ENCODE measurements at regions not wholly inside any gene's neighbourhood (a gene's known extent, or its start where the extent isn't known, plus 50 kb on each side); places are given as distances from the start of the nearest gene placed in this dataset.

GRCh38 chr20:16951876-16952275 is 203.7 kb downstream of the OTOR start:
- no peak for DNase-seq

DNA sequence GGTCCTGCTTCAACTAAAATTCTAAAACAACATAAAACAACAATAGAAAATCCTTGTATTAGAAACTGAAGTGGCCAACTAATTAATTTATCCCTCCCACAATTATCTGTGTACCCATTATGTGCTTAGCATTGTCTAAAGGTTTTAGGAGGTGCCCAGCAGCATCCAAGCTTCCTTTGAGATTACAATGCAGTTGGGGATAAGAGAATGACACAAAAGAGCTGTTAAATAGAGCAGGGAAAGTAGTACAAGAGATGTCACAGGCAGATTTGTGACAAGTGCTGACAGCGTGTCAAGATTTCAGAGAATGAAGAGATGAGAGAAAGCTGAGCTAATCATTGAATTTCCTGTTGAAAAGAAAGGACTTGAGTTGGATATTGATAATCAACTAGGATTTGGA is 204.8 kb downstream of the OTOR start:
- DNase-seq = no peak

DNA sequence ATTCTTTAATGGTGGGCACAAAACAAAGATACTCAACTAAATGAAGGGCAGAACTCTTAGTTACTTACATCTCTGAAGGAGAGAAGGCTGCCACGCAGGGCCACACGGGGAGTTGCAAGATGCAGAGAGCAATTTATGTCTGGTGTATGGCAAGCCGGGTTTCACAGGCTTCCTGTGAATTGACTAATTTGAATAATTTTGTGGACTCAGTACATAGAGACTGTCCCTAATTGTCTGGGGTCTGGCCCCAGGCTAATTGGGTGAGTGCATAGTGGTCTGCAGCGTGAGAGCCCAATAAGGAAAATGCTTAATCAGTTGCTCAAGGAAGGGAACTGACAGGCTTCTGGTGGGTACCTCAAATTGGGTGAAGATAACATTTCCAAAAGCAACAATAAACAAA is 205.7 kb downstream of the OTOR start:
- no peak for DNase-seq

DNA sequence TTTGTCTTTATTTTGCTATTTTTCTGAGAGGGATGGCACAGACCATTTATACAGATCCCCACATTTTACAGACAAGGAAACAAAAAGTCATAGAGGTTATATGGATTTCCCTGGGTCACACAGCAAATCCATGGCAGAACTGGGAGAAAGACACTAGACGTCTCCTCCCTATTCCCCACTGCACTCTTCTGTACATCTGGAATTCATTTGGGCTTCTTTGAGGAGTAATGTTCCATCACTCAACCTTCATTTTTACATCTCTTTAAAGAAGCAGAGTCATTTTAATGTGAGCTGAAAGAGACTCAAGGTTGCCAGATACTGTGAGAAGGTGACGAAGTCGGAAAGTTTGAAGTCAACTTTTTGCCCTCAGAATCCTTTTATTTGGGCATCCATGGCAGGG is 207.3 kb downstream of the OTOR start:
- no peak for DNase-seq

DNA sequence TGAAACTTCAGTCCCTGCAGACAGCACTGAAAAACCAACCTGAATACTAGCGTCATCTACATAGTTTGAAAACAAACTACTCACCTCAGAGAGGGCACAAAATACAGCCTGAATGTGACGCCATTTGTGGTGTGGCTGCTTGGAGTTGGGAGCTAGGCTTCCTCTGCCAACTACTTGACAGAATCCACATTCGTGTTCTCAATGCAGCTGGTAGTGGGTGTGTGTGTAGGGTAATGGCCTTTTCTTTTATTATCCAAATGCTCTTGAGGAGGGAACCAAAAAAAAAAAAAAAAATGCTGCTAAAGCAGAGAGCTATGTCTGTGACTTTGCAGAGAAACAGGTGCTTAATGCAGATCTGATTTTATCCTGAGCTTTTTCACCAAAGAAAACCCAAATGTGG is 207.8 kb downstream of the OTOR start:
- no peak for DNase-seq

DNA sequence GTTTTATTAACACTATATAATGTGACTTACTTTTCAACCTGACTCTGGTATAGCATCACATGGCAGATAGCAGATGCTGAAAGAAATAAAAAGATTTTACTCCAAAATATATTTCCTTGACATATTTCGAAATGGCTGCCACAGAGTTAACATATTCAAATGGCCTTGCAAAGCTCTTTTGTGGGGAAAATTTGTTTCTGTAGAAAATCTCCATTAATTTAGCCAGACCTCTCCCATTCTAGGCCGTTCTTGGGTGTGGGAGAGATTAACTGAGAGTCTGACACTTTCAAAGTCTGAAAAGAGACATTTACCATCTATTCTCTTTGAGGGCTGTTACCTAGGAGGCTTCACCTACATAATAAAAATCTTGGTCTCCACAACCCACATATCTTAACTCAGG is 217.2 kb downstream of the OTOR start:
- no peak for DNase-seq

DNA sequence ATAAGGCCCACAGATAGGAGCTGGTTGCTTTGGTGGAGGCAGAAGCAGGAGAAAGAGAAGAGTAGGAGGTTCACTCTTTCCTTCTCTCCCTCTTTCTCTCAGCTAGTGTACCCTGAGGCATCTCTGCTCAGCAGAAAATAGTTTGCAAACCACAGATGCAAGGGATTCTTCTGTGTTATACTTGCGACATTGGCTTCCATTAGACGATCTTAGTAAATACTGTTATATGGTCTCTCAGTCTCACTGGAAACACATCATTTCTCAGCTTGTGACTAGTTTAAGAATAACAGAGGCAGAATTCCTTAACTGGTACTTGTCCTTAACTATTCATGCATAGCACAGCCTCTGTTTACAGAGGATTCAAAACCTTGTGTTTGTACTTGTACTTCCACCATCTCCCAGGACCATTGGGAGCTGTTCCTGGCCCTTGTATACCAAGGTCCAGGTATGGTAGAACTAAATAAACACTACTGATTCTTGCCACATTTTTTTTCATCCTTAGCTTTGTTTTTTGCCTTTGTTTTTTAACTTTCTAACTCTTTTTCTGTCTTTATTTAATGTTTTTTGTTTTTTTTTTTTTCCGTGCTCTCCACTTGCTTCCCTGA is 218.2 kb downstream of the OTOR start:
- no peak for DNase-seq

- DNase-seq = no peak
These were observed 219.9 kb downstream of the OTOR start for GRCh38 chr20:16968099-16968498.

DNA sequence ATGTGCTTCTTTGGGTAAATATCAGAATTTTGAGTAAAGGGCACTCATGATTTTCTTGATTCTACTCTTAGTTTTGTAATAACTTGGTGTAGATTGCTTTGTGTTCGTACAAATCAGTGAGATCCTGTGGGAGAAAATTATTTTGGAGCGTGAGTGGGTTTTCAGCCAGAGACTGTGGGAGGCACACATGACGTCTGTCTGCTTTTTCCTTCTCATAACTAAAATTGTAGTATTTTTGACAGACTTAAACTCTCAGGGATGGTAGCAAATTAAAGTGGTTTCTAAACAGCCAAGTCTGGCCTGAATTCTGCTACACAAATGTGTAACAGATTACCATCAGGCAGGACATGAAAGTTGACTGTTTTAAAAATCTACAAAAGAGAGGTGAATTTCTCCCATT is 222.6 kb downstream of the OTOR start:
- no peak for DNase-seq

DNA sequence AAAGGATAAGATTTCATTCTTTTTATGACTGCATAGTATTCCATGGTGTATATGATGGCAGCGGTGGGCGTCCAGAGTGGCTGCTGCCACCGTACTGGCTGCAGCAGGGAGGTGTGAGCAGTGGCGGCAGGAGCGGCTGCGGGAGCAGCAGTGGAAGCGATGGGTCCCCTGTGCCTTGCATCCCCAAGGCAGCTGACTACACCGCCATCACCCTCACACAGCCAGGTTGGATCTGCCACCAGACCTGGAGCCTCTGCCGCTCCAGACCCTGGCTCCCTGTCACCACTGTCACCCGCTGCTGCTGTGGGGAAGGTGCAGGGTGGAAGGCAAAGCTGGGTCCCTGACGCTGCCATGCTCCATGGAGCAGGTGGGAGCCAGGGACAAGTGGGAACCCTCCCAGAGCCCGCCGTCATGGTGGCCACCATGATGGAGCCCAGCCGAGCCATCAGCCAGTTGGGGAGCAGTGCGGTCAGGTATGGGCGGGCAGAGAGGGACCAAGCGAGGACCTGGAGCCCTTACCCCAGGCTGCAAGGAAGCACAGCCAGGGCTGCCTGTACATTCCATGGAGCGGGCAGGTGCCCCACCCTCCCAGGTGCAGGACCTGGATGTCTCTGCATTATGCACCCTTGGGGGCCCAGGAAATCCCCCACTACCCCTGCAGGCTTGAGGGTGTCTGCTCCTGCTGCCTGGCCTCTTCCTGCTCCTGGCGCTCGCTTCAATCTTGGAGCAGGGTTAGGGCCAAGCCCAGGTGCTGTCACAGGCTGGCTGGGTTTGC is 226.1 kb downstream of the OTOR start:
- no peak for DNase-seq

GRCh38 chr20:16974855-16975162 is 226.7 kb downstream of the OTOR start:
- no peak for DNase-seq

DNA sequence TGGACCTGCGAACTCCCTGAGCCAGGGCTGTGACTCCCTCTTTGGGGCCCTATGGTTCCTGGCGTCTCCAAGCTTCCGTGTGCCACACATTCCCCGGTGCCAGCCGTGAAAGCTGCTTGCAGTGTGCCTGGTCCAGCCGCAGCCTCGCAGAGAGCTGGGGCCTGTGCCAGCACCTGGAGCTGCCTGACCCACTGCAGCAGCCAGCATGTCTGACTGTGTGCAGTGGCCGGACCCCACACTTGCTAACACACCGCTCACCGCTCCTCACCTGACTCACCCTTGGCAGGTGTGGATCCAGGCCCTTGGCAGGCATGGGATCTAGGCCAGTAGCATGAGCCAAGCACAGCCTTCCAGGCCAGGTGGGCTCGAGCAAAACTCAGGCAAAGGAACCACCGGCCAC is 227.5 kb downstream of the OTOR start:
- DNase-seq = no peak

DNA sequence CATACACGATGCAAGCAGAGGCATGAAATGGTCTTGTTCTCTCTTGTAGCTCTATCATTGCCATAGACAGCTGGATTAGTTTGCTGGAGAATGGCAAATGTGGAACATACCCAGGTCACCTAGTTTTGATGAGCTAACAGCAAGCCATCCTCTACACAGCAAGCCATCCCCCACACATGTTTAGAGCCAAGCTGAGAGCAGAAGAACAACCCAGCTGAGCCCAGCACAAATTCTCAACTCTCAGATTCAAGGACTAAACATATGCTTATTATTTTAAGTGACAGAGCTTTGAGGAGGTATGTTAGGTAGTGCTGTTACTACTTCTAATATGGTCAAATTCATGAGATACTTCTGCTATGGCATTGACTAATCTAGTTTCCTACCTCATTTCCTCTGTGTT is 230.3 kb downstream of the OTOR start:
- no peak for DNase-seq

DNA sequence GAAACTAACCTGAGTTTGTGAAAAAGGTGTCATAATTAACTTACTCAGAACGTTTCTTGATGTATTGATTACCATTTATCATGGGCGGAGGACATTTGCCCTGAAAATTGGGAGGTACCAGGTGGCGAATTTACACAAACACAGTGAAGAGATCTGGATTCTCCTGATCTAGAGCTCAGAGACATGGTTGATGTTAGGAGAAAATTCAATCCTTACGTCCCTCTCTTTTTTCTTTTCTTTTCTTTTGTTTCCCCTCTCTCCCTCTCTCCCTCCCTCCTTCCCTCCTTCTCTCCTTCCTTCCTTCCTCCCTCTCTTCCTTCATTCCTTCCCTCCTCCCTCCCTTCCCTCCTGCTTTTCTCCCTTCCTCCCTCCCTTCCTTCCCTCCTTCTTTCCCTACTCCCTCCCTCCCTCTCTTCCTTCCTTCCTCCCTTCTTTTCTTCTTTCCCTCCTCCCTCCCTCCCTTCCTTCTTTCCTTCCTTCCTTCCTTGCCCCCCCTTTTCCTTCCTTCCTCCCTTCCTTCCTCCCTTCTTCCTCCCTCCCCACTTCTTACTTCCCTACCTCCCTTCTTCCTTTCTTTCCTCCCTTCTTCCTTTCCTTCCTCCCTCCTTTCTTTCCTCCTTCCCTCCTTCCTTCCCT is 234.1 kb downstream of the OTOR start:
- no peak for DNase-seq

DNA sequence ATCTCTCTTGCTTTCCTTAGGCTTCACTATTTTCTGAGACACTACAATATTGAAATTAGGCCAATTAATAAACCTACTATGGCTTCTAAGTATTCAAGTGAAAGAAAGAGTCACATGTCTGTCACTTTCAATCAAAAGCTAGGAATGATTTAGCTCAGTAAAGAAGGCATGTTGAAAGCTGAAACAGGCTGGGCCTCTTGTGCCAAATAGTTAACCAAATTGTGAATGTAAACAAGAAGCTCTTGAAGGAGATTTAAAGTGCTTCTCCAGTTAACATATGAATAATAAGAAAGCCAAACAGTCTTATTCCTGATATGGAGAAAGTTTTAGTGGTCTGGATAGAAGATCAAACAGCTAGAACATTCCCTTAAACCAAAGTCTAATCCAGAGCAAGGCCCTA is 236.3 kb downstream of the OTOR start:
- no peak for DNase-seq

GRCh38 chr20:17003170-17003870 is 223.5 kb upstream of the PCSK2 start:
- no peak for DNase-seq

DNA sequence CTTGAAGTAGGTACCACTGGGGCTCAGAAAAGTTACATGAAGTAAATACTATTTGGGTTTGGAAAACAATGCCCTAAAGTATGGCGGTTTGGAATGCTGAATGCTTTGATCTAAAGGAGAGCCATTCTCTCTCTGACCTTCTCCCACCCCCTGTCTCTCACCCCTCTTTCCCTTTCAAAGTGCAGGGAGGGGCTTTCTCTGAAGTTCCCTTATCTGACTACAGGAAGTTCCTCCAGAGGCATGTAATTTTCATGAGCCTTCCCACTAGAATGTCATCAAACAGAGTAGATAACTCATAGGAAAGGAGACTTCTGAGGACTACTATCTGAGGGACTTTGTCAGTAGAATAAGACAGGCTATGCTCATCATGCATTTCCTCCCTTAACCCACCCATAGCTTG is 216.7 kb upstream of the PCSK2 start:
- DNase-seq = no peak

DNA sequence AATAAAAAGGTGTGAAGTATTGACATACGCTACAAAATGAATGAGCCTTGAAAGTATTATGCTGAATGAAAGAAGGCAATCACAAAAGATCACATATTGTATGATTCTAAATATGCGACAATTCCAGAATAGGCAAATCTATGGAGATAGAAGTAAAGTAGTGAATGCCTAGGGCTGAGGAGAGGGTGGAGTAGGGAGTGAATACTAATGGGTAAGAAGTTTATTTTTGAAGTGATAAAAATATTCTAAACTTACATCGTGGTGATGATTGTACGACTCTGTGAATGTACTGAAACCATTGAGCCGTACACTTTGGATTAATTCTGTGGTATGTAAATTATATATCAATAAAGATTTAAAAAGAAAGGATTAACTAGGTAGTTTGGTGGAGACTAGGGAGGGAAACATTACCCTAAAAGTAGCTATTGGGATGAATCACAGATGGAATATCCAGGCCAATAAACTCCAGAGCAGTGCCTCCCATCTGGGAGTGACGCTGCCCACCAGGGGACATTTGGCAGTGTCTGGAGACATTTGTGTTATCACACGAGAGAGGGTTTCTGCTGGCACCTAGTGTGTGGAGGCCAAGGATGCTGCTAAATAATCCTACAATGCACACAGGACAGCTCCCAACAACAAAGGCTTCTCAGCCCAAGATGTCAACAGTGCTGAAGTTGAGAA is 214.2 kb upstream of the PCSK2 start:
- DNase-seq = no peak

DNA sequence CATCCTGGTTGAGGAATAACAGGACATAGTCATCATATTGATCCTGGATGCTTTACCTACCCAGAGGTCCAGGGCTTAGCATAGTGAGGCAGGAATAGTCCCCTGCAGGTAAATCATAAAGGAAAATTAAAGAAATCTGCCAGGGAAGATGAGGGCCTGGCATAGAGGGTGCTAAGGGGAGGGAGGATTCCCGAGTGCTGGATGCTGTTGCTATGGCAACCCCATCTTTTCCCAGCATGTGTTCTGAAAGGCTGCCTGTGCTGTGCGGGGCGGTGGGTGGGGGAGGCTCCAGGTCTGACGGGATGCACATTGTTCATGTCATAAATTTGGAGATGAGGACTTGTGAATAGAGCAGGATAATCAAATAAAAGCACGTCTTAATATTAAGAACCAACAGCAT is 212.6 kb upstream of the PCSK2 start:
- DNase-seq = no peak

- DNase-seq = no peak
These were observed 212.0 kb upstream of the PCSK2 start for GRCh38 chr20:17014756-17015366.

DNA sequence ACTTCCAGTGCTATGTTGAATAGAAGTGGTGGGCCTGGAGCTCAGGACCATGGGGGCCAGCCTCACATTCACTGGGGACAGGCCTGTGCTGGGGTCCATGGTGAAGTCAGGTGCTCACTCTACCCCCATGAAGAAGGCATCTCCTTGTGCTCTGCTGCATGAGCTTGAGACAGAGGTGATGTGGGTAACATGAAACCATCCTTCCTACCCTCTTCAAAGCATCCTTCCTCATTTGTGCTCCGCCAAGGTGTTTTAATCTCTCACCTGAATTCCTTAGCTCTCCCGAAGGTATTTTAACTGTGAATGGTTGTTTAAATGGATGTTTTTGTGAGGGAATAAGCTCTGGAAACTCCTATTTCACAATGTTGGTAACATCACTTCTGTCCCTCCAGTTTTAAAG is 209.6 kb upstream of the PCSK2 start:
- DNase-seq = no peak

GRCh38 chr20:17021481-17021880 is 205.4 kb upstream of the PCSK2 start:
- no peak for DNase-seq

DNA sequence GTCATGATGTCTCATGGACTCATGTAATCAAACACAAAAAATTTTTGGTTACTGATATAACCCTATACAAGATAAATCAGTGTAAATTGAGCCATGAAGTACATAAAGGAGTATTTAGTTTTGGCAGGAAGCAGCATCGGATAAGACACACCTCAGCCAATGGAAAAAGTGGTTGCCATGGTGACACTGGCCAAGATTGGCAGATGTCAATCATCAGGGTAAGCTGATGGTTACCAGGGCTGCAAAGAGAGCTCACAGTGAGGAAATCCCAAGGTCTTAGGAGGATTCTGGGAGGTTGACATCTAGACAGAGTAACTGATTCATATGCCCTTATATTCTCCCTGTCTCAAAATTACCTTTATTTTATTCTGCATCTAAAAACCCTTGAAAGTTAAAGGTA is 203.8 kb upstream of the PCSK2 start:
- no peak for DNase-seq
